ENCODE measurements at regions not wholly inside any gene's neighbourhood (a gene's known extent, or its start where the extent isn't known, plus 50 kb on each side); places are given as distances from the start of the nearest gene placed in this dataset. TPM values are rescaled to one million over a fixed set of nuclear protein-coding genes. Genes with fewer than 3 reads are reported as not detected.

- H2AFZ ChIP-seq (ENCODE audit: low read depth, low read length), result no peak overlapping the region
- no peak for FAIRE-seq
- H3K27ac ChIP-seq (ENCODE audit: extremely low read depth, low read depth, low read length), result no peak overlapping the region
- no peak overlapping the region for H3K9ac ChIP-seq (ENCODE audit: insufficient read depth in 1 of 2, low read depth in 2 of 2, low read length in 2 of 2)
- no peaks in the 10 kb centered on the region for H3K27me3 ChIP-seq (ENCODE audit: control insufficient read depth in 2 of 2, insufficient read depth in 2 of 2, low read length in 2 of 2)
- H3K4me1 ChIP-seq (replicated peaks in 1 of 2; ENCODE audit: control insufficient read depth in 2 of 2, insufficient read depth in 2 of 2, low read length in 2 of 2), result no peaks in the 10 kb centered on the region
- no peak for ATAC-seq
- H3K9me1 ChIP-seq (ENCODE audit: control insufficient read depth, insufficient read depth, low read length), result no peaks in the 10 kb centered on the region
- no peak for DNase-seq (ENCODE audit: extremely low read depth in 1 of 4, low spot score in 3 of 4)
- no peak overlapping the region for H3K4me3 ChIP-seq
- no peaks in the 10 kb centered on the region for H3K9me3 ChIP-seq (replicated peaks; ENCODE audit: control insufficient read depth, insufficient read depth, low read depth, low read length)
- H3K36me3 ChIP-seq (ENCODE audit: control insufficient read depth, insufficient read depth, low read length), result no peaks in the 10 kb centered on the region
- no TSS peak for BruUV-seq (replicated peaks)
- POLR2A ChIA-PET, result no interaction called here
- CTCF ChIA-PET (ENCODE audit: low intra/inter-chr PET ratio), result no interaction called here
- TF ChIP-seq ZNF212 (CRISPR knock-in tag; IDR thresholded peaks at IDR 0.05), result no peak
- no peak for TF ChIP-seq POU5F1 (IDR thresholded peaks at IDR 0.05; ENCODE audit: borderline replicate concordance, low read depth, low read length, partially characterized antibody)
- no peak for TF ChIP-seq NFE2 (IDR thresholded peaks at IDR 0.05; ENCODE audit: low read depth)
- TF ChIP-seq NR2C1 (IDR thresholded peaks at IDR 0.05), result no peak
- no peak for TF ChIP-seq NR2C1 (tag; IDR thresholded peaks at IDR 0.05)
- in situ Hi-C loops (cut with MboI), result no loop called here
- no peaks in the 10 kb centered on the region for H4K20me1 ChIP-seq (replicated peaks; ENCODE audit: control insufficient read depth, insufficient read depth, low read length)
- no peaks in the 10 kb centered on the region for H3K79me2 ChIP-seq (ENCODE audit: control insufficient read depth, insufficient read depth, low read length)
- H3K4me2 ChIP-seq (ENCODE audit: insufficient read depth, low read length), result no peak overlapping the region
- WGBS (ENCODE audit: insufficient coverage, low coverage, missing lambda C conversion rate), result 8% methylated on average over 3 of the region's 3 CpGs
- intact Hi-C loops (cut with micrococcal nuclease), result no loop called here
Observed at GRCh38 chr13:23129331-23129730, 51.4 kb upstream of the SGCG start.

Small RNAs in the stretch of these regions (small RNA-seq; reads per million reads assigned to genes)
- gene MTND3P1, result not detected
- gene RF00049, result not detected
